ENCODE measurements at regions not wholly inside any gene's neighbourhood (a gene's known extent, or its start where the extent isn't known, plus 50 kb on each side); places are given as distances from the start of the nearest gene placed in this dataset.

DNA sequence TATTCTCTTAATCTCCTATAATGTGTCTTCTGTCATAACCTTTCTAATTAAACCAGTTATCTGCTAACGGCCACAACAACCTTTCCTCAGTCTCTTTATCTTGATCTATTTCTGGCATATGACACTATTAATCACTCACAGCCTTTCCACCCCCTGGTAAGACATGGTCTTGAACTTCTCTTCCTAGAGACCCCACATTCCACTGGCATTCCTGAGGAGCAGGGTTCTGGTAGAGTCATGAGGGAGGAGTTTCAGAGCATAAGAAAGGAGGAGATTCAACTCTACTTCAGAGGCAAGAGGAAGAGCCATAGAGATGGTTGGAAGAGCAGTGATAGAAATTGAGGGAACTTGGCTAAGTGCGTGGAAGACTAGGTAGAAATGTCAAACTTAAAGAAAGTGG, 325.6 kb downstream of the BLID start:
- TF ChIP-seq, protein P1, sequence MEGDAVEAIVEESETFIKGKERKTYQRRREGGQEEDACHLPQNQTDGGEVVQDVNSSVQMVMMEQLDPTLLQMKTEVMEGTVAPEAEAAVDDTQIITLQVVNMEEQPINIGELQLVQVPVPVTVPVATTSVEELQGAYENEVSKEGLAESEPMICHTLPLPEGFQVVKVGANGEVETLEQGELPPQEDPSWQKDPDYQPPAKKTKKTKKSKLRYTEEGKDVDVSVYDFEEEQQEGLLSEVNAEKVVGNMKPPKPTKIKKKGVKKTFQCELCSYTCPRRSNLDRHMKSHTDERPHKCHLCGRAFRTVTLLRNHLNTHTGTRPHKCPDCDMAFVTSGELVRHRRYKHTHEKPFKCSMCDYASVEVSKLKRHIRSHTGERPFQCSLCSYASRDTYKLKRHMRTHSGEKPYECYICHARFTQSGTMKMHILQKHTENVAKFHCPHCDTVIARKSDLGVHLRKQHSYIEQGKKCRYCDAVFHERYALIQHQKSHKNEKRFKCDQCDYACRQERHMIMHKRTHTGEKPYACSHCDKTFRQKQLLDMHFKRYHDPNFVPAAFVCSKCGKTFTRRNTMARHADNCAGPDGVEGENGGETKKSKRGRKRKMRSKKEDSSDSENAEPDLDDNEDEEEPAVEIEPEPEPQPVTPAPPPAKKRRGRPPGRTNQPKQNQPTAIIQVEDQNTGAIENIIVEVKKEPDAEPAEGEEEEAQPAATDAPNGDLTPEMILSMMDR (IDR thresholded peaks at IDR 0.05; ENCODE audit: insufficient read depth, low read depth, low read length) = no peak
- no peak for TF ChIP-seq EZH2 (IDR thresholded peaks at IDR 0.05; ENCODE audit: insufficient read depth, low read length)

Measured in astrocyte (in vitro differentiated cells and primary cell).